Fibroblast of lung (primary cell): ENCODE measurements at regions not wholly inside any gene's neighbourhood (a gene's known extent, or its start where the extent isn't known, plus 50 kb on each side); places are given as distances from the start of the nearest gene placed in this dataset.

ENCODE experiments used
- EZH2 ChIP-seq: IDR thresholded peaks from 2 replicates; pipeline ENCODE4 v1.5.1; 2012; ENCODE audit warnings: low read length, control low read depth, mild to moderate bottlenecking; ENCODE audit errors: missing control alignments
- TF ChIP-seq, protein P1 (sequence below), 2 donors: IDR thresholded peaks in 1 of 2; conservative IDR thresholded peaks in 1 of 2; 1 replicate in 1 of 2; 2 replicates in 1 of 2; pipeline ENCODE4 v1.5.1; 2011 to 2012; ENCODE audit warnings: low read length in 2 of 2, control low read depth in 1 of 2, inconsistent platforms in 1 of 2, low read depth in 1 of 2, mild to moderate bottlenecking in 1 of 2

DNA sequence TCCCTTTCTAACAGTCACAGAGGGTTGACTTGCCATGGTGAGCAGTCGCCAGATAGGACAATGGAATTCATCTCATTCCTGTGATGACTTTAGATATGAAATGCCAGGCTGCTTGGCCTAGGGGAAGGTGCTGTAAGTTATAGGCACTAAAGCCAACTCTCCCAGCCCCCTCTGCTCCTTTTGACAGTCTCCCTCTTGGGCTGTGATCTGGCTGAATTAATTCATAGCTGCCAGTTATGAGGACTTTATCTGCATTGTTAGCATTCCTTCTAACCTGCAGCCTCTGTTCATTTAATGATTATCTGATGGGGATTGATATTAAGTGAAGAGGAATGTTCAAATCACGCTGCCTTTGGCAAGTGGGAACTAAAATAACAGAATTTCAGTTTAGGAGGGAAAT is 427.1 kb upstream of the RASGRP1 start:
- TF ChIP-seq, protein P1, sequence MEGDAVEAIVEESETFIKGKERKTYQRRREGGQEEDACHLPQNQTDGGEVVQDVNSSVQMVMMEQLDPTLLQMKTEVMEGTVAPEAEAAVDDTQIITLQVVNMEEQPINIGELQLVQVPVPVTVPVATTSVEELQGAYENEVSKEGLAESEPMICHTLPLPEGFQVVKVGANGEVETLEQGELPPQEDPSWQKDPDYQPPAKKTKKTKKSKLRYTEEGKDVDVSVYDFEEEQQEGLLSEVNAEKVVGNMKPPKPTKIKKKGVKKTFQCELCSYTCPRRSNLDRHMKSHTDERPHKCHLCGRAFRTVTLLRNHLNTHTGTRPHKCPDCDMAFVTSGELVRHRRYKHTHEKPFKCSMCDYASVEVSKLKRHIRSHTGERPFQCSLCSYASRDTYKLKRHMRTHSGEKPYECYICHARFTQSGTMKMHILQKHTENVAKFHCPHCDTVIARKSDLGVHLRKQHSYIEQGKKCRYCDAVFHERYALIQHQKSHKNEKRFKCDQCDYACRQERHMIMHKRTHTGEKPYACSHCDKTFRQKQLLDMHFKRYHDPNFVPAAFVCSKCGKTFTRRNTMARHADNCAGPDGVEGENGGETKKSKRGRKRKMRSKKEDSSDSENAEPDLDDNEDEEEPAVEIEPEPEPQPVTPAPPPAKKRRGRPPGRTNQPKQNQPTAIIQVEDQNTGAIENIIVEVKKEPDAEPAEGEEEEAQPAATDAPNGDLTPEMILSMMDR (conservative IDR thresholded peaks at IDR 0.05 in 1 of 2, IDR thresholded peaks at IDR 0.05 in 1 of 2; ENCODE audit: low read depth in 1 of 2, low read length in 2 of 2) = no peak
- TF ChIP-seq EZH2 = no peak
